BE2C (cell line): ENCODE measurements at regions not wholly inside any gene's neighbourhood (a gene's known extent, or its start where the extent isn't known, plus 50 kb on each side); places are given as distances from the start of the nearest gene placed in this dataset.
"Not testable (repeated sequence)": the region's sequence is repeated elsewhere in the genome, so short reads cannot be mapped to it uniquely, and the experiment has no call there.

Source experiments
- DNase-seq: peaks from one replicate; pipeline ENCODE4 v3.0.0-alpha.2; 2020
- H3K27me3 ChIP-seq: fragments of 250-450 bp; sonication (Bioruptor Pico); 2 replicates; pipeline ENCODE4 v1.5.1; 2020; ENCODE audit warnings: mild to moderate bottlenecking
- H3K36me3 ChIP-seq: fragments of 250-450 bp; sonication (Bioruptor Pico); 2 replicates; pipeline ENCODE4 v1.5.1; 2020; ENCODE audit warnings: mild to moderate bottlenecking
- H3K4me1 ChIP-seq: fragments of 250-450 bp; sonication (Bioruptor Pico); 2 replicates; pipeline ENCODE4 v1.5.1; 2020
- H3K4me3 ChIP-seq: 2 replicates; pipeline ENCODE4 v1.5.1; 2011; ENCODE audit warnings: low read depth, low read length
- H3K9me3 ChIP-seq: fragments of 250-450 bp; sonication (Bioruptor Pico); 2 replicates; pipeline ENCODE4 v1.5.1; 2020
- TF ChIP-seq, protein P1 (sequence below): IDR thresholded peaks from 2 replicates; pipeline ENCODE4 v1.5.1; 2012; ENCODE audit warnings: mild to moderate bottlenecking, low read depth, low read length

DNA sequence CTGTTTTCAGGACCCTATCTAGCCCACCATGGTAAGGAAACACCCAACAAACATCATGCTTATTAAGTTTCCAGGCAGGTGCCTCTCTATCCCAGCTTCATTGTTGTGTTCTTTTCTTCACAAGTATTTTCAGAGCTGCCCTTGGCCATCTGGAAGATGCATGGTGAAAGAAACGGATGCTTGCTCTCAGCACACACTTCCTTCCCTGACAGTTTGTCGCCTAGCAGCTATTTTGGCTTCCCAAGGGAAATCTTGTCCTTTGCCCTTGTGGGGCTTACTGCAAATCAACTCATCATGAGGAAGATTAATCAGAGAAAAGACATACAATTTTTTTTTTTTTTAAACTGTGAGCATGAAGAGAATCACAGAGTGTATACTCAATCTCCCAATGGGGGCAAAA is 128.8 kb downstream of the ASMT start:
- no peak for DNase-seq
- TF ChIP-seq, protein P1, sequence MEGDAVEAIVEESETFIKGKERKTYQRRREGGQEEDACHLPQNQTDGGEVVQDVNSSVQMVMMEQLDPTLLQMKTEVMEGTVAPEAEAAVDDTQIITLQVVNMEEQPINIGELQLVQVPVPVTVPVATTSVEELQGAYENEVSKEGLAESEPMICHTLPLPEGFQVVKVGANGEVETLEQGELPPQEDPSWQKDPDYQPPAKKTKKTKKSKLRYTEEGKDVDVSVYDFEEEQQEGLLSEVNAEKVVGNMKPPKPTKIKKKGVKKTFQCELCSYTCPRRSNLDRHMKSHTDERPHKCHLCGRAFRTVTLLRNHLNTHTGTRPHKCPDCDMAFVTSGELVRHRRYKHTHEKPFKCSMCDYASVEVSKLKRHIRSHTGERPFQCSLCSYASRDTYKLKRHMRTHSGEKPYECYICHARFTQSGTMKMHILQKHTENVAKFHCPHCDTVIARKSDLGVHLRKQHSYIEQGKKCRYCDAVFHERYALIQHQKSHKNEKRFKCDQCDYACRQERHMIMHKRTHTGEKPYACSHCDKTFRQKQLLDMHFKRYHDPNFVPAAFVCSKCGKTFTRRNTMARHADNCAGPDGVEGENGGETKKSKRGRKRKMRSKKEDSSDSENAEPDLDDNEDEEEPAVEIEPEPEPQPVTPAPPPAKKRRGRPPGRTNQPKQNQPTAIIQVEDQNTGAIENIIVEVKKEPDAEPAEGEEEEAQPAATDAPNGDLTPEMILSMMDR, result no peak
- Histone ChIP-seq H3K4me3 (no peak overlapping the region), H3K36me3 (no peaks in the 10 kb centered on the region), H3K27me3 (no peaks in the 10 kb centered on the region), H3K9me3 (no peaks in the 10 kb centered on the region), H3K4me1 (no peaks in the 10 kb centered on the region)

DNA sequence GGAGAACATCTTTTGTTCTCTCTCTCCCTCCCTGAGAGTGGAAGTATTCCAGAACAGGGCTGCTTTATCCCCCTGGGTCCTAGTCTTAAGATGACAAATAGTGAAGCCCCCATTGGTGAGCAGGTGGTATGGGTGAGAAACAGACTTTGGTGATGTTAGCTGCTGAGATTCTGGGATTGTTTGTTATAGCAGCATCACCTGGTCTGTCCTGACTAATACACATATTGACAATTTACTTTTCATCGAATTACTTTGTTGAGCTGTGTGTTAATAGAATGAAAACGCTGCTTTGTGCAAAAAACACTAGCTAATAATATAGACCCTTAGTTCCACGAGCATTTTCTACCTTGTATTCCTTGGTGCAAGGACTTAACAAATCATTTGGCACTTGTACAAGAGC is 133.5 kb downstream of the ASMT start:
- TF ChIP-seq, protein P1, result no peak
- DNase-seq, result no peak
- no peak overlapping the region for H3K4me3 ChIP-seq

DNA sequence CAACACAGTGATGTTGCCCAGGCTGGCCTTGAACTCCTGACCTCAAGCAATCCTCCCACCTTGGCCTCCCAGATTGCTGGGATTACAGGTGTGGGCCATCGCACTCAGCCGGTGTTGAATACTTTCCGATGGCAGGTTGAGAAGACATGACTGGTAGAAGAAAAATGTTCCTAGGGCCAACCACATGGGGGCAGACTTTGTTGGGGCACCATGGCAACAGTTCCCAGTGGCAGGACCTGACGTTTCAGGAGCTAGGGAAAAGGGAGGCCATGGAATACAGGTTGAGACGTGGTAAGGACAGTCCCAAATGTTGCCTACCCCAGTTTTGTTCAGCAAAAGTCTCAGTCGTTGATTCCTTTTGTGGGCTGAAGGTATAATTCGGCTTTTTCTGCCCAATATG is 134.6 kb downstream of the ASMT start:
- Histone ChIP-seq H3K4me1 (no peaks in the 10 kb centered on the region), H3K36me3 (no peaks in the 10 kb centered on the region), H3K27me3 (no peaks in the 10 kb centered on the region), H3K4me3 (no peak overlapping the region), H3K9me3 (no peaks in the 10 kb centered on the region)
- no peak for DNase-seq
- TF ChIP-seq, protein P1, result no peak

More for the DNA sequence above, 133.5 kb downstream of the ASMT start:
- H3K4me1 ChIP-seq, result no peaks in the 10 kb centered on the region
- no peaks in the 10 kb centered on the region for H3K9me3 ChIP-seq
- H3K27me3 ChIP-seq, result no peaks in the 10 kb centered on the region
- no peaks in the 10 kb centered on the region for H3K36me3 ChIP-seq

DNA sequence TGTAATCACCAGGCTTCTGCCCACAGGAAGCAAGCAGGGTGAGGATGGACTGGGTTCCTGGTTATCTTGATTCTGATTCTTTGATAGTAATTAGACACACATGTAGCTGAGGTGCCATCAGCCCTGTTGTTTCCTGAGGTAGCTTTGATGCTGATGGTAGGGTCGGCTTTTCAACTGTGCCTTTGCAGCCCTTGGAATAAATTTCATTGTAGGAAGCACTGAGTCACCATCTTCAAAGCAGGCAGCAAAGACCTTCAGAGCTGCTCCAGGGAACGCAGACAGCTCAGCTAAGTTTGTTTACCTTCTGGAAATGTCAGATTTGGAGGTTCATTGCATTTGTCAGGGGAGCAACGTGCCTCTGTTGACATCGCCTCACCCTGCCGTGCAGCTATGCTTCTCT is 135.4 kb downstream of the ASMT start:
- H3K27me3 ChIP-seq, result no peaks in the 10 kb centered on the region
- no peak for DNase-seq
- no peaks in the 10 kb centered on the region for H3K4me1 ChIP-seq
- TF ChIP-seq, protein P1, result no peak
- H3K36me3 ChIP-seq, result no peaks in the 10 kb centered on the region
- no peaks in the 10 kb centered on the region for H3K9me3 ChIP-seq
- H3K4me3 ChIP-seq, result no peak overlapping the region

DNA sequence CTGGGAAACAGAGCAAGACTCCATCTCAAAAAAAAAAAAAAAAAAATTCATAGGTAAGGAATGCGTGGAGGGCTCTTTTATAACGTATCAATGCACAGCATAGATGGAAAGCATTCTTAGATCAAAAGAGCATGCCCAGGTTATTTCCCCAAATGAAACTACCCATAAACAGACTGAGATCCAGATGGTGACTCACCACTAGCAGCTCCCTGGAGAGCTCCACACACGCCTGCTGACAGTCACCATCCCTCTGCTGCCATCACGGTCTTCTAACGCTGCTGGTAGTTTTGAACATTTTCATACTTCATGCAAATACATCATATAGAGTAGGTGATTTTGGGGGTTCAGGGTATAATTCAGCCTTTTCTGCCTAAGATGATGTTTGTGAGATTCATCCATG is 136.9 kb downstream of the ASMT start:
- Histone ChIP-seq H3K9me3 (no peaks in the 10 kb centered on the region), H3K36me3 (no peaks in the 10 kb centered on the region), H3K27me3 (no peaks in the 10 kb centered on the region), H3K4me1 (no peaks in the 10 kb centered on the region), H3K4me3 (no peak overlapping the region)
- TF ChIP-seq, protein P1, result no peak
- DNase-seq, result no peak

DNA sequence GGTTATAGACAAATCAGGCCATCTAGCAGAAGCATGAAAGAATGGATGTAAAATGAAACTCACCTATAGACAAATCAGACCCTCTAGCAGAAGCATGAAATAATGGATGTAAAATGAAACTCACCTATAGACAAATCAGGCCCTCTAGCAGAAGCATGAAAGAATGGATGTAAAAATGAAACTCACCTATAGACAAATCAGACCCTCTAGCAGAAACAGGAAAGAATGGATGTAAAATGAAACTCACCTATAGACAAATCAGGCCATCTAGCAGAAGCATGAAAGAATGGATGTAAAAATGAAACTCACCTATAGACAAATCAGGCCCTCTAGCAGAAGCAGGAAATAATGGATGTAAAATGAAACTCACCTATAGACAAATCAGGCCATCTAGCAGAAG is 137.9 kb downstream of the ASMT start:
- DNase-seq, H3K9me3 ChIP-seq, H3K36me3 ChIP-seq, H3K27me3 ChIP-seq, H3K4me3 ChIP-seq, H3K4me1 ChIP-seq: not testable (repeated sequence)

DNA sequence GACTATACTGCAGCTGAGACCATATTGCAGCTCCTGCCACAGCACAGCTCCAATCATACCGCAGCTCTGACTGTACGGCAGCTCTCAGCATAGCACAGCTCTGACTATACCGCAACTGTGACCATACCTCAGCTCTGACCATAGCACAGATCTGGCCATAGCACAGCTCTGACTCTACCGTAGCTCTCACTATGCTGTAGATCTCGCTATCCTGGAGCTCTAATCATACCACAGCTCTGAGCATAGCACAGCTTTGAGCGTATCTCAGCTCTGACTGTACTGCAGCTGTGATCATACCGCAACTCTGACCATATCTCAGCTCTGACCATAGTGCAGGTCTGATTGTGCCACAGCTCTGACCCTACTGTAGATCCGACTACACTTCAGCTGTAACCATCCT is 139.2 kb downstream of the ASMT start:
- no peaks in the 10 kb centered on the region for H3K4me1 ChIP-seq
- H3K4me3 ChIP-seq, result no peak overlapping the region
- TF ChIP-seq, protein P1, result no peak
- H3K9me3 ChIP-seq, result no peaks in the 10 kb centered on the region
- no peak for DNase-seq
- no peaks in the 10 kb centered on the region for H3K36me3 ChIP-seq
- no peaks in the 10 kb centered on the region for H3K27me3 ChIP-seq
